8988T (cell line): ENCODE measurements at regions not wholly inside any gene's neighbourhood (a gene's known extent, or its start where the extent isn't known, plus 50 kb on each side); places are given as distances from the start of the nearest gene placed in this dataset.

Experiments used
- DNase-seq: peaks from one replicate; pipeline ENCODE4 v3.0.0; 2011

DNA sequence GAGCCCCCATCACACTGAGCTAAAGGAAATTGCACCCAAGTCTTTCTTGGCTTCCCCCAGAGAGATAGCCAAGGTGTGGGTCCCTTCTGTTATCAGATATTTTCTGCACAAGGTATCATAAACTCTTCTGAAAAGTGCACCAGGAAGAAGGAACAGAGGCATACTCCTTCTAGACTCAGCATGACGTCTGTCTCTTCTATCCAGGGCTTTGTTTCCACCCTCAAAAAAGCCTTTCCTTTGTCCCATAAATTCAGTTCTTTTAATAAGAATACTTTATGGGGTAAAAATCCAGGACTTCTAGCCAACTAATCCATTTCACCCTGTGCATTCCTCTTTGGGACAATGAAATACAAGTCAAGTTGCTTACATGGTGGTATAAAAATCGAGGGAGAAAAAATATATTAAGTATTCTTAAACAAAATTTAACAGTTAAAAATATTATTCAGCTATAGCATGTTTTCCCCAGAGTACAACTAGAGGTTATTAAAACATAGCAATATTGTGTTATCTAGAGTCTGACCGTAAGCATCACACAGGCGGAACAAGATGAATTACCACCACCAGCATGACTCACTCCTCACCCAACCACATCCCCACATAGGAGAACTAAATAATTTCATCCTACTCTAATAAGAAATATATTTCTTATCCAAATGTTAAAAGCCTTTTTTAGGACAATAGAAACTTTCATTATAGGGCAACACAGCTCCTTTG, 79.9 kb upstream of the GPC6 start:
- DNase-seq = no peak

DNA sequence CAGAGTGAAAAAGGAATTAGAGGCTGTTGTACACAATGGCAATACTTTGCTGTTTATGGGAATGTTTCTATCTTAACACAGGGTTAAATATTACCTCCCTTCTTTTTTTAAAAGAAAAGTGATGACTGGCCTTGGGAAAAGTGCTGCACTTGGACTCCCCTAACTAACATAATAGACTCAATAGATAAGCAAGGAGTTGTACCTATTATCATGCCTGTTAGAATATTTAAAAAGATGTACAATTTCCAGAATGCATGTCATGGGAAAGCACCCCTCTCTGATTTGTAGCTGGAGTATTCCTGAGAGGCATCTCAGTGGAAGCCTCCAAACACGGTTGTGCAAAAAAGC, 79.3 kb upstream of the GPC6 start:
- DNase-seq = no peak

DNA sequence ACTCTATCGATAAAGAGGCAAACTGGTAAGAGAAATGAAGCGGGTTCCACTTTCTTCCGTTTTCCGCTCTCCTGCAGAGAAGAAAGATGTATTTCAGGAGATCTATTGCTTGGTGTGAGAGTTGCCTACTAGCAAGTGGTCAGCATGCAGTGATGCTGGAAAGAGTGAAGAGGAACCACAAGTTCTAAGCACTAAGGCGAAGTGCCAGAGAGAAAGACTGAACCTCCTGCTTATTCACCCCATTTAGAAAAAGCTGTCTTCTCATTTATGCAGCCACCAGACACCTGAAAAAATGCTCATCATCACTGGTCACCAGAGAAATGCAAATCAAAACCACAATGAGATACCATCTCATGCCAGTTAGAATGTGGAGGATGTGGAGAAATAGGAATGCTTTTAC, 78.7 kb upstream of the GPC6 start:
- DNase-seq = no peak

DNA sequence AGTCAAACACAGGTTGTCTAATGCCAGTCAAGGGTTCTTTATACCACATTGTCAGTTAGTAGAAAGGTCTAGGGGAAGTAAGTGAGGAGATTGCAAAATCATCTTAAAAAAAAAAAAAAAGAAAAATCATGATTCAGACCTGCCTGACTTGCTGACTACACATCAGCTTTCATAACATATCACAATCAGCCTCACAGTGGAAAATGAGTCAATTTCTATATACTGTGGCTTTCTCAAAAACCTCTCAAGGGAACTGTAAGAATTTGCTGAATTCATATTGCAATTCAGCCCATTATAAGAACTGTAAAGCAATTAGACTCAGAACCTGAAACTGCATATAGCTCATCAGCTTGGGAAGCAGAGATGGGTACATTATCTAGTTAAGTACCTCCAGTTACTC, 75.3 kb upstream of the GPC6 start:
- DNase-seq = no peak

- no peak for DNase-seq
Observed at GRCh38 chr13:93158565-93158964, 68.0 kb upstream of the GPC6 start.

DNA sequence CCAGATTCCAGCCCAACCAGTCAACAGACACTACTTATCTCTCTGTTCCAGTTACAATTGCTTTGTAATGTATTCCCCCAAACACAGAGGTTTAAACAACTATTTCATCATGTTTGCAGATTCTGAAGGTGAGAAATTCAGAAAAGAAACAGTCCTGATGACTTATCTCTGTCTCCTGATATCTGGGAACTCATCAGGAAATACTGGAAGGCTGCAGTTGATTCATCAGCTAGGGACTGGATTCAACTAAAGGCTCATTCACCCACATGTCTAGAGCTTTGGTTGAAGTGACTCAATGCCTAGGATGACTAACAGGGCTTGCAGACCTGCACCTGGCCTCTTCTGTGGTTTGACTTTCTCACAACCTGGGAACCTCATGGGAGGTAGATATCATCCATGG, 56.6 kb upstream of the GPC6 start:
- no peak for DNase-seq

GRCh38 chr13:93172109-93172508, 54.5 kb upstream of the GPC6 start:
- no peak for DNase-seq

- no peak for DNase-seq
Observed at GRCh38 chr13:93173654-93174053, 53.0 kb upstream of the GPC6 start.

- DNase-seq = no peak
Observed at GRCh38 chr13:93174260-93174659, 52.3 kb upstream of the GPC6 start.
